Lower leg skin (tissue), 3 donors: ENCODE measurements at regions not wholly inside any gene's neighbourhood (a gene's known extent, or its start where the extent isn't known, plus 50 kb on each side); places are given as distances from the start of the nearest gene placed in this dataset.

Experiments
- CTCF ChIP-seq, 3 donors: fragments of 450-650 bp; IDR thresholded peaks; one replicate each; pipeline ENCODE4 v1.5.1; 2016; ENCODE audit warnings: antibody characterized with exemption in 3 of 3, mild to moderate bottlenecking in 3 of 3, moderate library complexity in 2 of 3
- POLR2A ChIP-seq, 2 donors: fragments of 450-650 bp; IDR thresholded peaks; one replicate each; pipeline ENCODE4 v1.6.1; 2016 to 2017; ENCODE audit warnings: antibody characterized with exemption in 2 of 2, mild to moderate bottlenecking in 1 of 2, moderate library complexity in 1 of 2

- TF ChIP-seq CTCF (IDR thresholded peaks at IDR 0.05) (no peak), POLR2A (IDR thresholded peaks at IDR 0.05) (no peak)
Observed at GRCh38 chr6:121755485-121755884, 320.0 kb downstream of the GJA1 start.
